Putamen (tissue), 1 donor: ENCODE measurements at regions not wholly inside any gene's neighbourhood (a gene's known extent, or its start where the extent isn't known, plus 50 kb on each side); places are given as distances from the start of the nearest gene placed in this dataset.
"Not testable (repeated sequence)": the region's sequence is repeated elsewhere in the genome, so short reads cannot be mapped to it uniquely, and the experiment has no call there.

Source experiments
- DNase-seq: peaks from one replicate; pipeline ENCODE4 v3.0.0-alpha.2; 2016; ENCODE audit warnings: low spot score

GRCh38 chr2:236772220-236772837 is 202.7 kb downstream of the ACKR3 start:
- no peak for DNase-seq

- no peak for DNase-seq
Observed at GRCh38 chr2:236773206-236773605, 203.6 kb downstream of the ACKR3 start.

DNA sequence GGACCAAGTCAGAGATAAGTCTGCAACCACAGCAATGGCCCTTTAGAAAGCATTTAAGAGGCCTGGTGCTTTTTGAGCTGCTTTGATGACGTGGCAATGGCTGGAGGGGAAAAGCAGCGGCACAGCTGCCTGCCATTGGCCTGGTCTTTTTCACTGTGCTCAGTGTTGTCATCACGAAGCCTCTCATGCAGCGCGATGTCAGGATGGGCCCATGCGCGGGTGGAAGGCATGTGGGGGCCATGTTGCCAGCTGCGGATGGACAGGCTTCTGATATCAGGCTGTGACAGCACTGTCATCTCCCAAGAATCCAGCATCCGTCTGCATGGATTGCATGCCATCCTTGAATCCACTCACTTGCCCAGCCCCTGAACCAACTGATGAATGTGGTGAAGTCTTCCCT is 204.5 kb downstream of the ACKR3 start:
- no peak for DNase-seq

- DNase-seq = no peak
Observed at GRCh38 chr2:236775511-236775910, 205.9 kb downstream of the ACKR3 start.

GRCh38 chr2:236776206-236776605 is 206.6 kb downstream of the ACKR3 start:
- DNase-seq = no peak

DNA sequence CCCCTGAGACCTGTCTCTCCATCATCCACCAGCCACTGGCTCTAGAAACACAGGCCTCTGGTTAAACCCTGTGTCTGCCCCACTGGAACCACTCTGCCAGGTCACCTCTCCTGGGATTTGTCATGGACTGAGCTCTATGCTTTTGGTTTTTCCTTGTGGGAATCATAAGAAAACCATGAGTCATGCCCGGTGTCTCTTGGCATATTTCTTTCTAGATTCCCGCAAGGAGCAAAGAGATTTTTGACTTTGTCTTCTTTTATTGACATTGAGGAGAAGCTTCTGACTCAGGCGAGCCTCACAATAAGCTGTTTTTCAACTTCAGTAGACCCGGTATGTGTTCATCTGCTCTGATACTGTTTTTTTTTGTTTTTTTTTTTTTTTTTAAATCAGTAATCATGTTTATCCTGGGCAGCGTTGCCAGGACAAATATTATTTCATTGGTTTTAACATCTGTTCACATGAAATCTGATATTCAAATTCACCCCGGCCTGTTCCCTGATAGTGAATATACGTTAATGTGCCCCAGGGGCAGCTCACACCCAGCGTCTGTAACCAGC is 207.1 kb downstream of the ACKR3 start:
- DNase-seq = no peak

DNA sequence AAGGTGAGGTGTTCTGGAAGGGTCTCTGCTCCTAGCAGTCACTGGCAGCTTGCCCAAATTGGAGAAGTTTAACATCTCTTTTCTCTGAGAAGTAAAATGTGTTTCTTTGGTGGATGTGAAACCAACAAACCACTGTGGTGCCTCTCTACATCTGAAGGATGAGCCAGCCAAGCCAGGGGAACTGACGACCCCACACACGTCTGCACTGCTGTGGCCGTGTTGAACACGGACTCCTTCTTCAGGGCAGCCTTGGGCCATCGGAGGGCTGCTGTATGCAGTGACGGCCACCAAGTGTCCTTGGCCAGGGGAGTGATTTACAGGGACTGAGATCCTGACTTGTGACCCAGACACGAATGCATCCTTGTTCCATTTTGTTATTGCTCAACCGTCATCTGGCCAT is 207.8 kb downstream of the ACKR3 start:
- DNase-seq = no peak

DNA sequence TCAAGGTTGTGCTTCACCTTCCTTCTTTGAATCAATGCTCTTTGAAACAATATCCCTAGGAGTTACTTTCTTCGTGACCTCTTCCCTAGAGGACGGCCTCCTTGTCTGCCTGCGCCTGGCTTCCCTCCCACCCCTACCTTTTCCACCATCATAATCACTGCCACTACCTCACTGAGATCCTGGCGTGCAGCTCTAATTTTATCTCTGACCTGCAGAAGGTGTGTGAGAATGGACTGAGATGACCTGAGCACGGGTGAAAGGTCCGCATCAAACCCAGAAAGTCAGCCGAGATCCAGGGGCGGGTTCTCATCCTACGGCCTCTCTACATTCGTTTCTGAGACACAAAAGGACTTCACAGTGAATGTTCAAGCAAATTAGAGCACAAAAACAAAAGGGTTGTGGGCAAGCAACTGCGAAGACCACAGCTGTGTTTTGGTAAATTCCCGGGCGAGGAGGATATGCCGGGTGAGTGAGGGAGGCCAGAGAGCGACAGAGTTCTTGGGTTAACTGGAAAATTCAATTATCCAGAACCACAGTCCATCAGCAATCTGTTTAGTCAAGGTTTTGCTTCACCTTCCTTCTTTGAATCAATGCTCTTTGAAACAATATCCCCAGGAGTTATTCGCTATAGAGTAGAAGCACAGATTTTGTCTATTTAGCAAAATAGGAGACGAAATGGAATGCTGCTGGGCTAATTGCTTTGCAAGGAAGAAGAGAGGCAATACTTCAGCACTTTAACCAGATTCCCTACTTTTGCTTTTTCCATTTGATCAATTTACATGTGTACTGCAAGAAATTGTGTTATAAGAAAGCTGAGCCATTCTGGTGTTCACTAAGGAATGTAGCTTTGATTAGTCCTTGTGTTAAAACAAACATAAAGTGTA is 212.6 kb downstream of the ACKR3 start:
- no peak for DNase-seq

GRCh38 chr2:236782938-236783337 is 213.3 kb downstream of the ACKR3 start:
- no peak for DNase-seq

- no peak for DNase-seq
Observed at GRCh38 chr2:236783417-236784020, 213.9 kb downstream of the ACKR3 start.

DNA sequence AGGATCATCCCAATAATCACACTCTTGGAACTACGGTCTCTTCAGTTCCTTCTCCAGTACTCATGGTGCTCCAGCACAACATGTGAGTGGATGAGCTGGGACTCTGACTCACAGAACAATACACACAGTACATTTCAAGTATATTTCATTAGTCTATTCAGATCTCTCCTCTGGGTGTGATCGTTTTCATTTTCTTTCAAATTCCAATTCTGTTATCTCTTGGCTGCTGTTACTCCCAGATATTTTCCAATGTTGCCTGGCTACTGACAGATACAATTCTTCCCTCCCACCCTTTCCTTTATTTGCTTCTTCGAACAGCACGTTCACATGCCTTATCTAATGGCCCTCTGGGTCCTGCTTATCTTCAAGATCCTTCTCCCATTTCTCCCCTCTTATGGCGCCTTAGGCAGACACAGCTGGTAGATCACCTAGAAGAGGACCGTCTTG is 216.0 kb downstream of the ACKR3 start:
- DNase-seq = no peak

DNA sequence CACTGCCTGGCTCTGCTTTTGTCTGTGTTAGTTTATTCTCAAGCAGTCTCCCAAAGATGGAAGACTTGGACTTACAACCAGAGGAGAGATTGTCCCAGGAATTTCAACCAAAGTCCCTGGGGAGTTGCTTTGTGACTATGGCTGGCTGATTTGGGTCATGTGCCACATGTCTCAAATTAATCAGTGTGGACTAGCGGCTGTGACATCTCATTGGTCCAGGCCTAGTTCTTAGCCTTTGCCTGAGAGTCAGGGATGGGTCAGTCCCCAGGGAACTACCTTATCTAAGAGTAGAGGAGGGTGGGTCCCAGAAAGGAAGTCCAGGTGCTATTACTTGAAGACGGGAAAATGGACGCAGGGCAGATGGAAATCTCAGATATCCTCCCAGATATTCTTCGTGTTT is 217.1 kb downstream of the ACKR3 start:
- no peak for DNase-seq

DNA sequence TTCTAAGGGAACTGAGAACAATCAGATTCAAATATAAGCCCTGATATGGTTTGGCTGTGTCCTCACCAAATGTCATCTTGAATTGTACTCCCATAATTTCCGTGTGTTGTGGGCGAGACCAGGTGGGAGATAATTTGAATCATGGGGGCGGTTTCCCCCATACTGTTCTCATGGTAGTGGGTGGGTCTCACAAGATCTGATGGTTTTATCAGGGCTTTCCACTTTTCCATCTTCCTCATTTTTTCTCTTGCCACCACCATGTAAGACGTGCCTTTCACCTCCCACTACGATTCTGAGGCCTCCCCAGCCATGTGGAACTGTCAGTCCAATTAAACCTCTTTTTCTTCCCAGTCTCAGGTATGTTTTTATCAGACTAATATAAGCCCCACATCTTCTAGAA is 217.8 kb downstream of the ACKR3 start:
- DNase-seq = not testable (repeated sequence)

DNA sequence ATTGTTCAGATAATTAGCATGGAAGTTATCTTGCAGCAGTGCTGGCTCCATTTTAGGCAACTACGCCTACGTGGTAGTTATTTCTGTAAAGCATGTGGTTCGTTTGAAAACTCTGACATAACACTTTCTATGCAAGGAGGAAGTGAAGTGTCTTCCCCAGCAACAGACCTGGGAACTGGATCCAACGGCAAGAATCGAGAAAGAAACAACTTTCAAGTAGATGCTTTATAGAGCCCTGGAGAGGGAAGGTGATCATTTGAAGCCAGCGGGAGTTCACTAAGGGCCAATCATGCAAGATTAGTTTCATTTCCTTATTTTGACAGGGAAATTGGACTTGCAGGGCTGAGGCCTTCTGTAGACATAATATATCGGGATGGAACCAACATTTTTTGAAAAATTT is 218.3 kb downstream of the ACKR3 start:
- peak; percentile 73 for DNase-seq

DNA sequence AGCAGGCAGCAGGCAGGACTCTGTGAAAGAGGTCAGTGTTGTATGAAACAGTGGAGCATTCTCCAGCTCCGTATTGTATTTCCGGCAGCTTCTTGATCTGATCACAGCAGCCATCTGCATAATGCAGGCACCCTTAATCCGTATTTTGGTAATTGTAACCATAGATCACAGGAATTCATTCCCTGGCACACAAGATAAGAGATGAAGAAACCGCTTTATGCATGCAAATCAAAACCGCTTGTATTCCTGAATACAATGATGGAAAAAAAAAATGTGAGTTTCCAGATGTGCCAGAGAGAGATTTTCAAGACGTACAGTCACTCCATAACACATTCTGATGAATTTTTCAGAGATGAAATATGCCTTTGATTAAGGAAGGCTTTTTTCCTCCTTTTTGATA is 221.3 kb downstream of the ACKR3 start:
- no peak for DNase-seq

- DNase-seq = no peak
Observed at GRCh38 chr2:236793023-236794011, 223.7 kb downstream of the ACKR3 start.

DNA sequence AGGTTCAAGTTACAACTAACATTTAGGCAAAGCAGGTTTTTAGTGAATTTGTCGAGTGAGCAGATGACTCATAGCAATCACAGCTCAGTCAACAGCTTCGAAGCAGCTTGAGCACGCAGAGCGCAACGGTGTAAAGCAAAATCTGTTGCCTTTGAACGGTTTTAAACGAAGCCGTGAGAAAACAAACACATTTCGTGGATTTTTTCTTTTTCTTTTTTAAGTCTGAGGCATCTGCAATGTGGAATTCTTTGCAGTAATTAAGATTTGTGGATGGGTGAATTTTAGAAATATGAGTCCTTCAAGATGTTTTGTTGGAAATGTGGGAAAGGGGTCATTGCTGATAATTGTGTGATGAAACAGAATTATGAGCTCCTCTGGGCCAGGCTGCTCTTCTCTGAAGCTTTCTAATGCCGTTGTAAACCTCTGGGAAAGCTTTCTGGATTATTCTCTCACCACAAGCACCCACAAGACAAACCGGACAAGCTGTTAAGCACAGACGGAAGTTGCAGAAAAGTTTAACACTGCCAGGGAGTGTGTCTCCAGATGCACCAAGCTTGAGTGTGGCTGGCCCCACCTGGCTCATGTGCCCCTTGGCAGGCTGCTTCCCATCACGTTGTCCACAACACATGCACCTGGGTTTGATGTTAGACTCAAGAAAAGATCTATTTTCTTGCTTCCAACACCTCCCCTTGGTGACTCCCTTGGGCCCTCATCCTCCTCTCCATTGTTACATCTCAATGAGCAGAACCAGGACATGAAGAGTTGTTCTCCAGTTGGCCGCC is 224.7 kb downstream of the ACKR3 start:
- DNase-seq = no peak

GRCh38 chr2:236795169-236795860 is 225.7 kb downstream of the ACKR3 start:
- no peak for DNase-seq

DNA sequence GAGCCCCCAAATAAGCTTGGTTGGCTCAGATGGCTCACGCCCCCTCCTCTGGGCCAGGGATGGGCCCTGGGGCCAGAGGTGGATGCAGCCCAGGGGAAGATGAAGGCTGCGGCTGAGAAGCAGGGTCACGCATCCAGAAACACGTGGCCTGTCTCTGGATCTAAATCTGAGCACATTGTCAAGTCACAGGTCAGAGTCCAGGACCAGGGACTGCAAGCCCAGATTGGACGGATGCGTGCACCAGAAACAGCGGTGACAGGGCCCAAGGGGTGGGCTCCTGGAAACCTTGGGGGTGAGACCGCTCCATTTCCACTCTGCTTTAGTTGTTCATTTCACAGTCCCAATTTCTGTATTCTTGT is 226.2 kb downstream of the ACKR3 start:
- DNase-seq = no peak

- no peak for DNase-seq
Observed at GRCh38 chr2:236796236-236796635, 226.6 kb downstream of the ACKR3 start.
